B cell (primary cell): ENCODE measurements at regions not wholly inside any gene's neighbourhood (a gene's known extent, or its start where the extent isn't known, plus 50 kb on each side); places are given as distances from the start of the nearest gene placed in this dataset.

Experiments
- EZH2 ChIP-seq: IDR thresholded peaks from 2 replicates; pipeline ENCODE4 v1.6.1; 2012; ENCODE audit warnings: borderline replicate concordance, low read depth, mild to moderate bottlenecking, moderate library complexity, low read length; ENCODE audit not compliant: insufficient read depth, poor library complexity, severe bottlenecking
- TF ChIP-seq, protein P1 (sequence below): fragments of 200-600 bp; IDR thresholded peaks from one replicate; pipeline ENCODE4 v1.8.0; 2022; ENCODE audit warnings: antibody characterized with exemption, mild to moderate bottlenecking

DNA sequence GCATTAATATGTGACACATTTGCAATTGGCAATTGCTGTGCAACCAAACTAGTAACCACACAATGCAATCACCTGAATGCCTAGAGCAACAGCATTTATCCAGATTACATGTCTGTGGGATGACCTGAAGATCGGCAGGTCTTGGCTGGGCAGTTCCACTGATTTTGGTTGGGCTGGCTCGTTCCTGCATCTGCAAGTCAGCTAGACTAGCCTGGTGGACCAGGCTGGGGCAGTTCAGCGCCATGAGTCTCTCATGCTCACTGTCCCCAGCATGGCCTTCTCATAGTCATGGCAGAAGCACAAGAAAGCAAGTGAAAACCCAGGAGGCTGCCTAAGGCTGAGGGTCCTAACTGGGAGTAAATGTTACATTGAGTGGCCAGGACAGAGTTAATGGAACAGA lies 229.1 kb upstream of the TSHZ3 start:
- TF ChIP-seq, protein P1, sequence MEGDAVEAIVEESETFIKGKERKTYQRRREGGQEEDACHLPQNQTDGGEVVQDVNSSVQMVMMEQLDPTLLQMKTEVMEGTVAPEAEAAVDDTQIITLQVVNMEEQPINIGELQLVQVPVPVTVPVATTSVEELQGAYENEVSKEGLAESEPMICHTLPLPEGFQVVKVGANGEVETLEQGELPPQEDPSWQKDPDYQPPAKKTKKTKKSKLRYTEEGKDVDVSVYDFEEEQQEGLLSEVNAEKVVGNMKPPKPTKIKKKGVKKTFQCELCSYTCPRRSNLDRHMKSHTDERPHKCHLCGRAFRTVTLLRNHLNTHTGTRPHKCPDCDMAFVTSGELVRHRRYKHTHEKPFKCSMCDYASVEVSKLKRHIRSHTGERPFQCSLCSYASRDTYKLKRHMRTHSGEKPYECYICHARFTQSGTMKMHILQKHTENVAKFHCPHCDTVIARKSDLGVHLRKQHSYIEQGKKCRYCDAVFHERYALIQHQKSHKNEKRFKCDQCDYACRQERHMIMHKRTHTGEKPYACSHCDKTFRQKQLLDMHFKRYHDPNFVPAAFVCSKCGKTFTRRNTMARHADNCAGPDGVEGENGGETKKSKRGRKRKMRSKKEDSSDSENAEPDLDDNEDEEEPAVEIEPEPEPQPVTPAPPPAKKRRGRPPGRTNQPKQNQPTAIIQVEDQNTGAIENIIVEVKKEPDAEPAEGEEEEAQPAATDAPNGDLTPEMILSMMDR = no peak
- TF ChIP-seq EZH2 = no peak
